Activated CD4-positive, alpha-beta memory T cell treated with anti-CD3 and anti-CD28 coated beads, Interleukin-2, amount 10 ng/mL, durations not matched to agents 7 days and 5 days (primary cell): ENCODE measurements at regions not wholly inside any gene's neighbourhood (a gene's known extent, or its start where the extent isn't known, plus 50 kb on each side); places are given as distances from the start of the nearest gene placed in this dataset.
"Not testable (repeated sequence)": the region's sequence is repeated elsewhere in the genome, so short reads cannot be mapped to it uniquely, and the experiment has no call there.

Experiments
- CTCF ChIA-PET: fragments of 350-600 bp; sonication (Branson Sonifier 250); formaldehyde crosslinking; loops from one replicate; lab custom pipeline; 2021; ENCODE audit warnings: antibody characterized with exemption, inconsistent platforms; lab: Charles Lee
- POLR2A ChIA-PET: fragments of 350-600 bp; sonication (Branson Sonifier 250); formaldehyde crosslinking; loops from one replicate; lab custom pipeline; 2021; ENCODE audit warnings: antibody characterized with exemption; lab: Charles Lee
- DNase-seq: peaks from one replicate; pipeline ENCODE4 v3.0.0-alpha.2; 2020
- H3K27ac Mint-ChIP-seq: one replicate; pipeline ENCODE4 v1.8.0; 2021; ENCODE audit warnings: mild to moderate bottlenecking, mixed read lengths
- H3K27me3 Mint-ChIP-seq: one replicate; pipeline ENCODE4 v1.8.0; 2021; ENCODE audit warnings: mixed read lengths
- H3K36me3 Mint-ChIP-seq: one replicate; pipeline ENCODE4 v1.8.0; 2021; ENCODE audit warnings: low read depth, mixed read lengths
- H3K4me1 Mint-ChIP-seq: one replicate; pipeline ENCODE4 v1.8.0; 2021; ENCODE audit warnings: mixed read lengths
- H3K4me3 Mint-ChIP-seq: one replicate; pipeline ENCODE4 v1.8.0; 2021; ENCODE audit warnings: mild to moderate bottlenecking, mixed read lengths
- H3K9me3 Mint-ChIP-seq: one replicate; pipeline ENCODE4 v1.8.0; 2021; ENCODE audit warnings: mixed read lengths

DNA sequence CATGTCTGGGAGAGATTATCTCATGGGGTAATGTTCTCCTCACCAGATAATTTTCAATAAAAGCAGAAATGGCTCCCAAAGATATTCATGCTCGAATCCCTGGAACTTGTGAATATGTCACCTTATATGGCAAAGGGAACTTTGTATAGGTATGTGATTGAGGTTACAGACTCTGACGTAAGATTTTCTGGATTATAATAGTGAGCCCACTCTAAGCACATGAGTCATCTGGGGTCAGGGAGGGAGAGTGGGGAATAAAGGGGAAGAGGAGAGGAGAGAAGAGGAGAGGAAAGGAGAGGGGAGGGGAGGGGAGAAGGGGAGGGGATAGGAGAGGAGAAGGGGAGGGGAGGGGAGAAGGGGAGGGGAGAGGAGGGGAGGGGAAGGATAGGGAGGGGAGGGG lies 1193.9 kb downstream of the PLA2G4A start:
- no peak for DNase-seq
- H3K36me3 Mint-ChIP-seq = no peaks in the 10 kb centered on the region
- H3K4me3 Mint-ChIP-seq = no peak overlapping the region
- H3K27ac Mint-ChIP-seq = no peak overlapping the region
- no peaks in the 10 kb centered on the region for H3K4me1 Mint-ChIP-seq
- H3K27me3 Mint-ChIP-seq = no peaks in the 10 kb centered on the region
- CTCF ChIA-PET = no interaction called here
- H3K9me3 Mint-ChIP-seq = peaks cover 4% of the 10 kb centered on the region
- POLR2A ChIA-PET = no interaction called here

DNA sequence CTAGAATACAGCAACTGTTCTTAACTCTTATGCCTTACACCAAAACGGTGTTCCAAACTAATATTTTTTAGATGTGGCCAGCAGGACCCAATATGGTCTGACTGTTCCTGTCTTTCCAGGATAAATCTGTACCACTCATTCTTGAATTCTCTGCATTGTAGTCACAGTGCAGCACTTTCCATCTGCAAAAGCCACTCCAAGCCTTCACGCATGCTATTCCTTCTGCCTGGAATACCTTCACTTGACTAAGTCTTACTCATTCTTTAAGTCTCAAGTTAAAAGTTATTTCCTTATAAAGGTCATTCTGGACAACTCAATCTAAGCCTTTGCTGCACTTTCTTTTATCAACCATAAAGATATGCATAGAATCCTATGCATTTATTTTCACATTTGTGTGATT lies 1194.5 kb downstream of the PLA2G4A start:
- Mint-ChIP-seq H3K9me3 (peaks cover 4% of the 10 kb centered on the region), H3K36me3 (no peaks in the 10 kb centered on the region), H3K27ac (no peak overlapping the region), H3K27me3 (no peaks in the 10 kb centered on the region), H3K4me3 (no peak overlapping the region), H3K4me1 (no peaks in the 10 kb centered on the region)
- ChIA-PET POLR2A (no interaction called here), CTCF (no interaction called here)
- DNase-seq = no peak

DNA sequence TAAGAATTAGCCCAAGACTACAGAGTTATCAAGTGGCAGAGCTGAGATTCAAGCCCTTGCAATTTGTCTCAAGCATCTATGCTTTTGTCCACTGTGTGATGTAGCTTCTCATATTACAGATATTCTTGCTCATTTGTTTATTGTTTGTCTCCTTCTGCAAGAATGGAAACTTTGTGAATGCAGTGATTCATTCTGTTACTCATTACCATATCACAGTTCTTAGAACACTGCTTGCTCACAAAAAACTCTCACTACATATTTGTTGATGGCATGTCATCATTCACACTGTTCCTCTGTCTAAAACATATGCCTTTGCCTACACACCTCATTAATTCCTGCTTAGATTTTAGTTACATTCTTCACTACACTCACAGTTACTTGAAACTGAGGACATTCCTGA lies 1198.9 kb downstream of the PLA2G4A start:
- ChIA-PET CTCF (no interaction called here), POLR2A (no interaction called here)
- H3K9me3 Mint-ChIP-seq = no peaks in the 10 kb centered on the region
- H3K36me3 Mint-ChIP-seq = no peaks in the 10 kb centered on the region
- no peak for DNase-seq
- H3K4me3 Mint-ChIP-seq = no peak overlapping the region
- H3K27me3 Mint-ChIP-seq = no peaks in the 10 kb centered on the region
- H3K27ac Mint-ChIP-seq = no peak overlapping the region
- H3K4me1 Mint-ChIP-seq = no peaks in the 10 kb centered on the region

- DNase-seq, POLR2A ChIA-PET, H3K4me3 Mint-ChIP-seq, H3K9me3 Mint-ChIP-seq, H3K27me3 Mint-ChIP-seq, H3K4me1 Mint-ChIP-seq, H3K36me3 Mint-ChIP-seq, CTCF ChIA-PET, H3K27ac Mint-ChIP-seq: not testable (repeated sequence)
These were observed 1208.8 kb downstream of the PLA2G4A start for GRCh38 chr1:188037572-188037971.

DNA sequence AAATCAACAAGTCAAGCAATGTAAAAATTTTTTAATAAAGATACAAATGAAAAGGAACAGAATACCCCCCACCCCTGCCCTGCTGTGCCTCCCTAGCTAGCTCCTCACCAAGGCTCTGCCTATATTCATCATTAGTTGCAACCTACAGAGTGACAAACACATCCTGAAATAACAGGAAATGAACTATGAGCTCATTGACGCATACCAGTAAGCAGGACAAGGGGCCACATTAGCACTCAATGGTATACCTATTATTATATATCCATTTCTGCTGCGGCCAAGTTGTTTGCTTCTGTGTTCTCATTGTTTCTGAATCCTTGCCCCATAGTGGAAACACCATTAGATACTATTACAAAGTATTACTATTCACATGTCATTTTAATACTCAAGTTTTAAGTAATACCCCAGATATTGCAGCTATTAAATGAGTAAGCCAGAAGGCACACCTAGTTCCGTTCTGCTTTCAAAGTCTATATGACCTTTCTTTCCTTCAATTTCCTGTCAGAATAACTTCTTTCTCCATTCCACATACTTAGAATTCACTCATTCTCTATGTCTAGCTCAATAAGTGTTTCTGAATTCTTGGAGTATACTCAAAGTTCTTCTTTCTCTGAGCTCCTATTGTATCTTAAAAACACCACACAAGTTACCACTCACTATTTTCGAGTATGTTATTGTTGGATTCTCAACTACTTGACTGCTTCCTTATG lies 1214.9 kb downstream of the PLA2G4A start:
- no peak for DNase-seq
- no peak overlapping the region for H3K4me3 Mint-ChIP-seq
- H3K27me3 Mint-ChIP-seq = no peaks in the 10 kb centered on the region
- POLR2A ChIA-PET = no interaction called here
- CTCF ChIA-PET = no interaction called here
- H3K4me1 Mint-ChIP-seq = no peaks in the 10 kb centered on the region
- H3K9me3 Mint-ChIP-seq = peaks cover 3% of the 10 kb centered on the region
- H3K27ac Mint-ChIP-seq = no peak overlapping the region
- no peaks in the 10 kb centered on the region for H3K36me3 Mint-ChIP-seq

GRCh38 chr1:188050250-188050649 lies 1221.5 kb downstream of the PLA2G4A start:
- no peaks in the 10 kb centered on the region for H3K27me3 Mint-ChIP-seq
- H3K9me3 Mint-ChIP-seq = no peaks in the 10 kb centered on the region

DNA sequence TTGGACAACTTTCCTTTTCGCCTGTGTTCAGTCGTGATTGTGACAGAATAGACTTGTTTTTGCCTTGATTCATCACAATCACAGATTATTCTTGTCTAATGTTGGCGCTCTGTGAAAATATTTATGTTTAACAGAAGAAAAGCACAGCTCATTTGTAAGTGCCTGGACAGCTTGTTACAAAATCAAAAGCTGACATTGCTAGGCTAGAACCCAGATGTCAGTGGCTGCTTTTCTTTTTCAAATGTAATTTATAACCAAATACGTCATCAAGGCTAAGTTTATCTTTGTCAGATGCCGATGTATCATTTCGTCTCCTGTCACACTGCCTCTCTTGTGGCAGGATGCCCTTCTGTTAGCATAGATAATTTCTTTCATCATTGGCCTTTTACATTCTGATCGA lies 1227.3 kb downstream of the PLA2G4A start:
- DNase-seq = no peak
- H3K27me3 Mint-ChIP-seq = no peaks in the 10 kb centered on the region
- H3K4me1 Mint-ChIP-seq = no peaks in the 10 kb centered on the region
- ChIA-PET POLR2A (no interaction called here), CTCF (no interaction called here)
- no peaks in the 10 kb centered on the region for H3K36me3 Mint-ChIP-seq
- no peak overlapping the region for H3K4me3 Mint-ChIP-seq
- no peaks in the 10 kb centered on the region for H3K9me3 Mint-ChIP-seq
- no peak overlapping the region for H3K27ac Mint-ChIP-seq

More at GRCh38 chr1:188050250-188050649, 1221.5 kb downstream of the PLA2G4A start:
- DNase-seq = no peak
- H3K27ac Mint-ChIP-seq = no peak overlapping the region
- no peak overlapping the region for H3K4me3 Mint-ChIP-seq
- ChIA-PET POLR2A (no interaction called here), CTCF (no interaction called here)
- H3K36me3 Mint-ChIP-seq = no peaks in the 10 kb centered on the region
- no peaks in the 10 kb centered on the region for H3K4me1 Mint-ChIP-seq

- POLR2A ChIA-PET = no interaction called here
- Mint-ChIP-seq H3K36me3 (no peaks in the 10 kb centered on the region), H3K9me3 (no peaks in the 10 kb centered on the region), H3K27ac (no peak overlapping the region), H3K4me3 (no peak overlapping the region), H3K4me1 (no peaks in the 10 kb centered on the region), H3K27me3 (no peaks in the 10 kb centered on the region)
- CTCF ChIA-PET = no interaction called here
- DNase-seq = no peak
These were observed 1230.1 kb downstream of the PLA2G4A start for GRCh38 chr1:188058801-188059200.

- Mint-ChIP-seq H3K27me3 (no peaks in the 10 kb centered on the region), H3K36me3 (no peaks in the 10 kb centered on the region), H3K4me3 (no peak overlapping the region), H3K4me1 (no peaks in the 10 kb centered on the region), H3K9me3 (peaks cover 10% of the 10 kb centered on the region), H3K27ac (no peak overlapping the region)
- ChIA-PET CTCF (no interaction called here), POLR2A (no interaction called here)
- no peak for DNase-seq
These were observed 1233.1 kb downstream of the PLA2G4A start for GRCh38 chr1:188061881-188062280.

GRCh38 chr1:188062456-188062855 lies 1233.7 kb downstream of the PLA2G4A start:
- Mint-ChIP-seq H3K27me3 (no peaks in the 10 kb centered on the region), H3K9me3 (peaks cover 10% of the 10 kb centered on the region), H3K4me3 (no peak overlapping the region), H3K4me1 (no peaks in the 10 kb centered on the region), H3K36me3 (no peaks in the 10 kb centered on the region), H3K27ac (no peak overlapping the region)
- no peak for DNase-seq
- POLR2A ChIA-PET = no interaction called here
- CTCF ChIA-PET = no interaction called here

DNA sequence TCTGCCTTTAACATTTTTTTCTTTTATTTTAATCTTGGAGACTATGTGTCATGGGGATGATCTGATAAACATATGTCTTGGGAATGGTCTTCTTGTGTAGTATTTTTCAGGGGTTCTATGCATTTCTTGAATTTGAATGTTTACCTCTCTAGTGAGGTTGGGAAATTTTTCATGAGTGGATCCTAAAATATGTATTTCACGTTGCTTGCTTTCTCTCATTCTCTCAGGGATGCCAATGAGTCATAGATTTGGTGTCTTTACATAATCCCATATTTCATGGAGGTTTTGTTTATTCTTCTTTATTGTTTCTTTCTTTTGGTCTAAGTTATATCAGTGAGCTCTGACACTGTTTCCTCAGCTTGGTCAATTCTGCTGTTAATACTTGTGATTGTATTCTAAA lies 1237.2 kb downstream of the PLA2G4A start:
- no peak overlapping the region for H3K4me3 Mint-ChIP-seq
- ChIA-PET CTCF (no interaction called here), POLR2A (no interaction called here)
- no peak overlapping the region for H3K27ac Mint-ChIP-seq
- no peaks in the 10 kb centered on the region for H3K27me3 Mint-ChIP-seq
- no peaks in the 10 kb centered on the region for H3K36me3 Mint-ChIP-seq
- no peaks in the 10 kb centered on the region for H3K4me1 Mint-ChIP-seq
- peaks cover 18% of the 10 kb centered on the region for H3K9me3 Mint-ChIP-seq
- DNase-seq = no peak

DNA sequence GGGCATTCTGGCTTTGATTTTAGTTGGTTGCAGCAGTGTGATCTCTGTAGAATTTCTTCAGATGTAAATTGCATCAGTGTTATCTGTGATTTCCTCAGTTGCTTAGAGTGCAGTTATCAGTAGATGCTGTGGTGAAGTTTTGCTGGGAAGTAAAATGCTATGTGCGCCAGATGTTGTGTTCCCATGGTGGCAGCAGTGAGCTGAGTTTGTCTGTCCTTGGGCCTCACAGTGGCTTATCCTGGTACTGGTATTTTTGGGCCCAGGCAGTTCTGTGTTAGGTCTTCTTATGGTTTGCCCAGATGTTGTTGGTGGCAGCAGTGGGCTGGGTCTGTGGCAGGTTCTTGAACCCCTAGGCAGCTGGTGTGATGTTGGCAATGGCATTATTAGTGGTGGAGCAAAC lies 1242.1 kb downstream of the PLA2G4A start:
- no peak for DNase-seq
- POLR2A ChIA-PET = no interaction called here
- H3K4me1 Mint-ChIP-seq = no peaks in the 10 kb centered on the region
- peaks cover 26% of the 10 kb centered on the region for H3K9me3 Mint-ChIP-seq
- no peak overlapping the region for H3K4me3 Mint-ChIP-seq
- H3K36me3 Mint-ChIP-seq = no peaks in the 10 kb centered on the region
- no peaks in the 10 kb centered on the region for H3K27me3 Mint-ChIP-seq
- H3K27ac Mint-ChIP-seq = no peak overlapping the region
- CTCF ChIA-PET = no interaction called here

- no peak for DNase-seq
- ChIA-PET POLR2A (no interaction called here), CTCF (no interaction called here)
- Mint-ChIP-seq H3K4me3 (no peak overlapping the region), H3K27me3 (no peaks in the 10 kb centered on the region), H3K36me3 (no peaks in the 10 kb centered on the region), H3K4me1 (no peaks in the 10 kb centered on the region), H3K9me3 (peaks cover 8% of the 10 kb centered on the region), H3K27ac (no peak overlapping the region)
These were observed 1260.3 kb downstream of the PLA2G4A start for GRCh38 chr1:188089015-188089414.

- ChIA-PET POLR2A (no interaction called here), CTCF (no interaction called here)
- peaks cover 8% of the 10 kb centered on the region for H3K9me3 Mint-ChIP-seq
- H3K36me3 Mint-ChIP-seq = no peaks in the 10 kb centered on the region
- H3K4me3 Mint-ChIP-seq = no peak overlapping the region
- no peaks in the 10 kb centered on the region for H3K27me3 Mint-ChIP-seq
- no peak overlapping the region for H3K27ac Mint-ChIP-seq
- DNase-seq = no peak
- no peaks in the 10 kb centered on the region for H3K4me1 Mint-ChIP-seq
These were observed 1260.7 kb downstream of the PLA2G4A start for GRCh38 chr1:188089461-188089860.
